Left lobe of liver (tissue), 2 donors: ENCODE measurements at regions not wholly inside any gene's neighbourhood (a gene's known extent, or its start where the extent isn't known, plus 50 kb on each side); places are given as distances from the start of the nearest gene placed in this dataset.

Experiments
- ATAC-seq: fragments of 200-7000 bp; cut with Tn5 transposase; one replicate; pipeline ENCODE4 v1.9.1; 2020; ENCODE audit warnings: mild to moderate bottlenecking, moderate library complexity
- DNase-seq: peaks from one replicate; pipeline ENCODE4 v3.0.0-alpha.2; 2020; ENCODE audit warnings: low spot score
- donor health status: DM: no; HTN: no; CAD: no; lungs with moderate emphysema.
- donor health status: DM: no; HTN: yes; CAD: no.

DNA sequence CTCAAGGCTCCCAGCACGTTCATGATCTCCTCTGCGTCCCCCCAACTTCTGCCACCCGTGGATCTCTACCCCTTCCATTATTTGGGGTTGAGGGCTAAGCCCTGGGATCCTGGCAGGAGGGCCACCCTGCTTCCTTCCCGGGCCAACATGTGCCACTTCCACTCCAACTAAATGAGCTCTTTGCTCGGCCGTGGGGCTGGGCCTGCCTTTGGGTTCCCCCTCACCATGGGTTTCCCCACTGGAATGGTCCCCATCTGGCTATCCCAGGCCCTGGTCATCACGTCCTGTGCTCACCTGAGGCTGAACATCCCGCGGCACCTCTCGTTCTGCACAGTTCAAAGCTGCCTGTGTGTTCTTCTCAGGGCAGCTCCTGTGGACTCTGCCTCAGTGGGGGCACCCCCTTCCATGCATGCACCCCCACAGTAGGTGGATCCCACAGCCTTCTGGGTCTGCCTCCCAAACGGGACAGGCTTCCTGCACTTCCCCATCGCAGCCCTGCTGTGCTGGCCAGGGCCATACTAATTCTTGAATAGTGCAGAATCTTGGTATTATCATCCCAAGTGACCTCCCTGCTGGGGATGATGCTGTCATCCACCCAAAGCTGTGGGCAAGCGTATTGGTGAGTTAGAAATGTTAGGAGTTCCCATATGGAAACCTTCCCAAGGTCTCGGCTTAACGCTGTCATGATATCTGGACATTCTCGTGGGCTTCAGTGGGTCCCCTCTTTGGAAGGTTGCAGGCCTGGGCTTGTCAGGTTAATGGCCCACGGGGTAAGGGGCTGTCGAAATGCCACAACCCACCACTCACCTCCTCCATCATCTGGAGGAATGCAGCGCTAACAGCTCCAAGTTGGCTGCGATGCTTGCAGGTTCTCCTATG is 150.5 kb upstream of the TWIST2 start:
- no peak for ATAC-seq

DNA sequence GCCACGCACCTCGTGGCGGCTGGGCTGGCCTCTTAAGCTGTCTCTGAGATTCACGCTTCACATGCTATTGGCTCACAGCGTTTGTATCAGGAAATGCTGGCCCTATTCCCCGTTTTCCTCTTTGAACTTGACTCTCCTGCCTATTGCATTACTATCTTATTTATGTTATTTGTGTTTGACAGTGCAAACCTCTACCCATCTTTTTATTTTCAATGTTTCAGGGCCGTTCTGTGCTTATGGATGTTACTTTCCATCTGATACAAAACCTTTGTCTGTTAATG is 149.9 kb upstream of the TWIST2 start:
- DNase-seq (no peak), ATAC-seq (no peak)

More for the DNA sequence above, 150.5 kb upstream of the TWIST2 start:
- DNase-seq: no peak

DNA sequence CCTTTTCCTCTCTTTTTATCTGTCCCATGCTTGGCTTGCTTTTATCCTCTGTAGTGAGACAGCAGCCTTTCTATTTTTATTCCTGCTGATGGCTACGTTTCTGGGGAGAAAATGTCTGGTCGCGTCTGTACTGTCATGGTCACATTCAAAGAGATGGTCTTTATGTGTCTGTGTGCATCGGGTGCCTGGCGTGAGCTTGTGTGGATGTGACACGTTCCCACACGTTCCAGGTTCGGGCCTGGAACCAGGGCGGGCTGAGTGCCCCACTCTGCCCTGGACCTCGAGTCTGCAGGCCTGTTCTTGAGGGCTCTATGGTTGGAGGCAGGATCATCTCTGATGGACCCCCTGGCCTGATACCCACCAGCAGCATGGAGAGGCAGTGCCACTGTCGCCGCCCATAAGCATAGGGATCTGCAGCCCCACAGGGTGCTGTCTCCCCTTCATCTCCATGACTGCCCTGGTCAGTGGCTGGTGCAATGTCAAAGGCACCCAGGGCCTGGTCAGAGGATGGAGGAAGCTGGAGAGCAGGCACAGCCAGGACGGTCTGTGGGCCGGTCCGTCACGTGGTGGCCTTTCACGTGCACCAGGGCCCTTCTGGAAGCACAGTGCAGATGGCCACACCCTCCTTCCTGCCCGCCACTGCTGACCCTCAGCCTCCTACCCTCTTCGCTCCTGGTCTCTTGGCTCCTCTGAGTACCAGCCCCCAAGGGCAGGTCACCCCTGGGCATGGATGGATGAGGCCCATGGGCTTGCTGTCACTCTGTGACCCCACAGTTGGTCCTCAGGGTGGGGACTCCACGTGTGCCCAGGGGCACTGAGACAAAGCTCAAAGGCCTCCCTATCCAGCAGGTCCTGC is 149.2 kb upstream of the TWIST2 start:
- ATAC-seq: no peak

DNA sequence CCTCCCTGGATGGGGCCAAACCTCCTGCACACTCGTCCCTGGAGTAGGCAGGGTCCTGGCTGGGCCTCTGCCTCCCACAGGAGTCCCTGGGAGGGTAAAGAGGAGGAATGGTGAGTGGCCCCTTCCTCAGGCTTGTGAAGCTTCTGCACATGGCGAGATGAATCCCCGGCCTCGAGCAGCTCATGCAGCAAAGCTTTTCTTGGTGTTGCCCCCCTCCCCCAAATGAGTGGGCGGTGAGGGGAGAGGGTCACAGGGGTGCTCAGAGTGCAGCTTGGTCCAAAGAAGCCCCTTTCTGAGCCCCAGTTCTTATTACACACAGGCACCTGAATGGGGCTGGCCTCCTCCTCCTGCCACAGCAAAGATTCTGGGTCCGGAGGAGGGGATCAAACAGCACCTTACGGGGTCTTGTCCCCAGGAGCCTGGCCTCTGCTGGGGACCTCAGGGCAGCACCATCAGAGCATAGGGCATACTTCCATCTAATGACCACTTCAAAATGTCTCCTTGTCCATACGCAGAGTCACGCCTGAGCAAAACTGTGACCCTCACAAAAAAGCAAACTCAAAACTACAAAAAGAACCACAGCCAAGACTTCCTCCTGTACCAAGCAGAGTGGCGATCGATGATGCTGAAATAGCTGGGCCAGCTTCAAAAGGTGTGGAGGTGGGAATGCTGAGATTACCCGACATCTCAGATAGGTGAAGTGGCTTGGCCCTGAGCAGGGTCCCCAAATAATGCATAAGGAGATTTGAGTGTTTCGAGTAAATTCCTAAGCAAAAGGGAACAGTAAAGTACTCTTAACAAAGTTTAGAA is 148.4 kb upstream of the TWIST2 start:
- no peak for ATAC-seq
- DNase-seq: no peak

More for the DNA sequence above, 149.2 kb upstream of the TWIST2 start:
- DNase-seq: no peak

DNA sequence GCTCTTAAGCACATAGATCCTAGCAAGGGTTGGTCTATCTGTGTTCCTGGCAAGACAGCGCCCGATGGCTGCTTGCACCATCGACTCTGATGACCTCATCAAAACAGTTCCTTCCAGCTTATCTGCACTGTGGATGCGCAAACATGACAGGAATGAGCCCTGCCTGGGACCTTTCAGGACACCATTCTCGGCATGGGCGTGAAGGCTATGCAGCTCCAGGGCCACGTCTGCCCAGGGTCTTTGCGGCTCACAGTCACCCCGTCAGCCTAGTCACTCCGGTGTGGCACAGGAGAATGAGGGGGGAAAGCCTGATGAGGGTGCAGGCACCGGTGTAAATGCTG is 147.8 kb upstream of the TWIST2 start:
- ATAC-seq: peak; percentile 67
- DNase-seq: peak; percentile 72

DNA sequence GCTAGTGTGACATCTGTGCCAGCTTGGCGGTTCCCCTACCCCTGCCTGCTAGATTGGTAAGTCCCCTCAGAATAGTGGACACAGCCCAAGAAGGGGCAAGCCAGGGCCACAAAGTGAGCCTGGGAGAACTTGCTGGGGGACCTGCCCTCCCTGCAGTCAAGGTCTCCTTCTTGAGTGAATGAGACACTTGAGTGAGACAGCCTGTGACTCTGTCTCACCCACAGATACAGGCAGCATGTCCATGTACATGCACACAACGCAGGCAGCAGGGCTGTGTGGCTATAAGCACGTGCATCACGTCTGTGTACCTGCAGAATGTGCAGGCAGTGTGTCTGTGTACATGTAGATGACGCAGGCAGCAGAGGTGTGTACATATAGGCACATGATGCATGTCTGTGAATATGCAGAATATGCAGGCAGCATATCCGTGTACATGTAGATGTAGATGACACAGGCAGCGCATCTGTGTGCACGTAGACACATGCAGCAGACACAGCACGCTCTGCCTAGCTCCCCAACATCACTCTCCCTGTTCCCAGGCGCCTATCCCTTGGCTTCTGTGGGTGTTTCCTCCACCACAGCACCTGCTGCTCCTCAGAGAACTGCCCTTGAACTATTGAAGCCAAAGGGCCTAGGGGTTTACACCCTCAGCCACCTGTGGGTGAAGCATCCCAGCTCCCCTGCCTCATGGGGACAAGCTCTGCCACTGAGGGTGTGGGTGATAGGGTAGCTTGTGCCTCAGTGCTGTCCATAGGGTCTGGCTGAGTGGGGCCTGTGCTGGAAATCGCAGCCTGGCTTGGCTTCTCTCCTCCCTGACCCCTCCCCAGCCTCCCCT is 147.2 kb upstream of the TWIST2 start:
- ATAC-seq: no peak
- DNase-seq: no peak

DNA sequence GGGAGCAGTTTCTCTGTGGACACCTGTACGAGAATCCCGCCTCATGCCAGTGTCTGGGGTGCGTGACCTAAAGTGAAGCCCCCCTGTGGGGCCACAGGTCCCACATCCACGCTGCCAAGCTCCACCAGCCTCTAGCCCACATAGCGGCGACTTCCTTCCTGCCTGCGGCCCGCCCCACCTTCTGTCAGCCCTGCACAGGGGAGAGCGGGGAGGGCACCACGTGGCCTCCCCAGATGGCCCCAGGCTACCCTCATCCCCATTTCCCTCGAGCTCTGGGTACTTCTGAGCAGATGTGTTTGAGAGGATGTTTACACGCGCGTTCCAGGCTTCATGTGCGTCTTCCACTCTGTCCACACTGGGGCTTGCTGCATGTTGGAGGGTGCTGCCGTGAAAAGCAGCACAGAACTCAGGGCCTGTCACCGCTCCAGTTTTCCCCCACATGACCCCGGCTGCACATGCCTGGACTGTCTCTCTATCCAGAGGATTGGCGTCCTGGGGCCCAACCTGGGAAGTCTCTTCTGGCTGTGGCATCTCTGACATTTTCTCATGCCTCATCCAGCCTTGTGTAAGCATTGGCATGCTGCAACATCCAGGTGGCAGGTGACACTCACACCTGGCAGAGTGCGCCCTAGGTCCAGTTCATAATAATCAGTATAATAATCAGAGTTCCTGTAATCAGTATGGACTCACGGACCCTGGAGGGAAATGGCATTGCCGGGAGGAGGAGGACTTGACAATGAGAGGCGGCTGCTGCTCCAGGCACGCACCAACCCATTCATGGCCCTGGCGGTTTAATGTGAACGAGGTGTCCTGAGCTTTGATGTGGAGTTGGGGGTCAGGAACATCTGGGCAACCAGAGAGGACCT is 146.3 kb upstream of the TWIST2 start:
- DNase-seq (no peak), ATAC-seq (no peak)

DNA sequence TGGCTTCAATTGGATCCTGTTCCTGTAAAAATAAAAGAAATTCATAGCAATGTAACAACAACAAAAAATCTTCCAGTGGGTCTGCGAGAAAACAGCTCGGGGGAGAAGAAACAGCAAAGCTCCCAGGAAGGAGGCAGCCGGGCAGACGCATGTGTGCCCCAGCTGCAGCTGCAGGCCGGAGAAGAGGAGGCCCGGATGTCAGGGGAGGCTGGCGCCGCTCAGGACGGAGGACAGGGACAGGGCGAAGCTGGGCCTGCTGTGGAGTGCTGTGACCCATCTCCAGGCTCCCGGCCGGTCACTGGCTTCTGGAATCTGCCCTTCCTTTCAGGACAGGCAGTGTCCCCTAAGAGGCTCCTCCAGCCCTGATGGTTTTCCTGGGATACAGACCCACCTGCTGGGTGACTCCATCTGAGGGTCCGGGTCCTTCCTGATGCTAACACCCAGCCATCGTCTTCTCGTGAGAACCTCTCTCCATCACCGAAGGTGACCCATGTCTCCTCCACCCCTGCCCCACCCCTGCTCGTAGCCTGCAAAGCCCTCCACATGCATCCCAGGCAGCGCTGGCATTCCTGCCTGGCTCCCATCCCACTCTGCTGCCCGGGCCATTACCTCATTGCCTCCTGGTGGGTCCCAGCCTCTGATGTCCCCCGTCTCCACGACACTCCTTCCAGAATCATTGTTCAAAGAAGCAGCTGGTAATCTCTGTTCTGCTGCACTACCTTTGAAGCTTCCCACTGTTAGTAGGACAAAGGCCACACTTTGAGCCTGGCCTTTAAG is 145.4 kb upstream of the TWIST2 start:
- DNase-seq (no peak), ATAC-seq (no peak)

DNA sequence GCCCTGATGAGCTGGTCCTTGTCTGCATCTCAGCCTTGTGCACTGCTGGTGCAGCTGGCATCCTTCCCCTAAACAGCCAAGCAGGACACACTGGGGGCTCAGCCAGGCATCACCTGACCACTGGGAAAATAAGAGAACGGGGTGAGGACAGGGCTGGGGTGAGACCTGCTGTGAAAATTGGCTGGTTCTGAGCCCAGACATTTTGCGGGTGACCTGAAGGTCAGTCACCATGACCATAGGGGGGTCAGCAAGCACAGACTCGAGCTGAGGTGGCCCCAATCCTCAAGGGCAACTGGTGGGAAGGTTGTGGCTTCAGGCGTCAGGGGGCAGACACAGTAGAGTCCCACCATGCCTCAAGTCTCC is 144.9 kb upstream of the TWIST2 start:
- ATAC-seq: no peak
- DNase-seq: no peak

DNA sequence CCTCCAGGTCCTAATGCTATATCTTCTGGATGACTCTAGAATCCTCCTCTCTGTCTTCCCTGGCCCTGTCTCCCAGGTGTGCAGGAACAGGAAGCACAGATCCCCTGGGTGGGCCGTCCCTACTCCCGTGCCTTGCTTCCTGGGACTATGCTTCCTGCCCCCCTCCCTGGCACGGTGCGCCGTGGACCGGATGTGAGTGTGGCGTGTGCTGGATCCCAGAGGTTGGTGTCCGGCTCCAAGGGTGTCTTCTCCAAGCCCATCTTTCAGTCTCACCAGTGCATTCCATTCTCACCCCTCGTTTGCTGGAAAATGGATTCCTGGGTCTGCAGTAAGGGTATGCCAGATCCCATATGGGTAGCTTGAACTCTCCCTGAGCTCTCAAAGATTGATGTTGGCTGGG is 144.4 kb upstream of the TWIST2 start:
- ATAC-seq (no peak), DNase-seq (no peak)

DNA sequence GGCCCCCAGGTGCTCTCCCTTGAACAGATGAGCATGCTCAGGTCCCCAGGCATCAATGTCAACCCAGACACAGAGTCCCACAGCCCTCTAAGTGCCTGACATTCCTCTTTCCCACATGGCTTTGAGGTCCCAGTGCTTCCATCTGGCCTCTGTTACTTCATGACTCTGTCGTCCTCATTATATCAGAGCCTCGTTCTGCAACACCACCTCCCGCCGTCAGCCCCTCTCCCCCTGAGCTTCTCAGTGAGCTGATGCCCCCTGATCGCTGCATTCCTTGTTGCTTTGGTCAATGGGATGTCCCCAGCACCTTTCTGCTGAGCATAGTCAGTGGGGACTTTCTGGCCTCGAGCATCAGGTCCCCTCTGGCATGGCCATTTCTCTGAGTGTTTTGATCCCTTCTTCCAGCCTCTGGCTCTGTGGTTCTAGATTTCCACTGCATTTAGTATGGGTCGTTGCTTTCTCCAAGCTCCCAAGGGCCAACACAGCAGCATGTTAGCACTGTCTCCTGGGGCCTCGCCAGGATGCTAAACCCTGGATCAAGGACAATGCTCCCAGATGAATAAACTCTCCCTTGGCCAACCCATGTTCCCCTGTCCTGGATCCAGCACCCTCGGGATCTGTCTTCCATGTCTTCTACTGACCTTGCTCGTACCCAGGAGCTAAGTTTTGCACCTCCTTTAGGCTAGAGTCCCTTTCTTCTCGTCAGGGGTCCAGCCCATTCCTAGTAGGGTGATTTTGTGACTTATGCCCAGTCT is 143.2 kb upstream of the TWIST2 start:
- peak; percentile 36 for DNase-seq
- ATAC-seq: no peak

DNA sequence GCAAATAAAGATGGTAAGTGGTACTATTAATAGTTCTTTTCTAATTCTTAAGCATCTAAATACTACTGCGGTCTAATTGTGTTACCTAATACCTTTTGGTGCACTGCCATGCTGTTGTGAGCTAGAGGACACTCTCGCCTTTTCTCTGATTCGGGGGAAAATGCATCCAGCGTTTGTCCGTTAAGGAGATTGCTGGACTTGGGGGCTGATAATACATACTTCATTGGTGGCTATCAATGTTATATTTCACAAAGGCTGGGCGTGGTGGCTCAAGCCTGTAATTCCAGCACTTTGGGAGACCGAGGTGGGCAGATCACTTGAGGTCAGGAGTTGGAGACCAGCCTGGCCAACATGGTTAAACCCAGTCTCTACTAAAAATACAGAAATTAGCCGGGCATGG is 141.7 kb upstream of the TWIST2 start:
- no peak for DNase-seq
- ATAC-seq: no peak

DNA sequence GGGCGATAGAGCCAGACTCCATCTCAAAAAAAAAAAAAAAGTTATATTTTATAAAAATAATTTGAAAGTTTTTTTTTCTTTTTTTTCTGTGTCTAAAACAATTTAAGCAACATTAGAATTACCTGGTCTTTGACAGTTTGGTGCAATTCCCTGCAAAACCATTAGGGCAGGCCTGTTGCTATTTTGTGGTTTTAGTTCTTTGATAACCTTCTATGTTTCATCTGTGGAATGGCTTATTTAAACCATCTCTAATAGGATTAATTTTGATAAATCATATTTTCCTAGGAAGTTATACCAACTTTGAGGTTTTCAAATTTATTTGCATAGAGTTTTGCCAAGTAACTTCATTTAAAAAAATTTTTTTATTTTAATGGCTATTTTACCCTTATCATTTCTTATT is 141.2 kb upstream of the TWIST2 start:
- no peak for ATAC-seq
- no peak for DNase-seq

DNA sequence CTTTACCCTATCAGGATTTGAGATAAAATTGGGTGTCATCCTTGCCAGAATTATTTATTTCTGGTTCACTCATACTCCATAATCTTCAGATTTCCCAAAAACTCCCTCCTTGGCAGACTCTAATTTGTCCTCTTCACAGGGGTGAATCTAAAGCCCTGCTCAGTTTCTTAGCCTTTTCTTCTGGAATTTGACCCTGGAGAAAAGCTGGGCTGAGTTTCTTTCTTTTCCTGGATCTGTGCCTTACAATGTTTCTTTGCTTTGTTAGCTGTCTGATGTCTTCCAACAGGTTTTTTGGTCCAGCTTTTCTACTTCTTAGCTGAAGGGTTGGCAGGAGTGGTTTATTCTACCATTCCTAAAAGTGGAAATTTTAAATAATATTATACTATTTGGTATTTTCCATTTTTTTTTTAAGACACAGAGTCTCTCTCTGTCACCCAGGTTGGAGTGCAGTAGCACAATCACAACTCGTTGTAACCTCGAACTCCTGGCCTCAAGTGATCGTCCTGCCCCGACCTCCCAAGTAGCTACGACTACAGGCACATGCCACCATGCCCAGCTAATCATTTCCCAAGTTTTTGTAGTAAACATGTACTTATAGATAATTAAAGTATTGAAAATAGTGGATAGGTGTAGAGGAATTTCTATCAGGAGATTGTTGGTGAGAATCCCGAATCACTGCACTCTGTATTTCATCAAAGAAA is 138.4 kb upstream of the TWIST2 start:
- no peak for DNase-seq
- ATAC-seq: no peak

DNA sequence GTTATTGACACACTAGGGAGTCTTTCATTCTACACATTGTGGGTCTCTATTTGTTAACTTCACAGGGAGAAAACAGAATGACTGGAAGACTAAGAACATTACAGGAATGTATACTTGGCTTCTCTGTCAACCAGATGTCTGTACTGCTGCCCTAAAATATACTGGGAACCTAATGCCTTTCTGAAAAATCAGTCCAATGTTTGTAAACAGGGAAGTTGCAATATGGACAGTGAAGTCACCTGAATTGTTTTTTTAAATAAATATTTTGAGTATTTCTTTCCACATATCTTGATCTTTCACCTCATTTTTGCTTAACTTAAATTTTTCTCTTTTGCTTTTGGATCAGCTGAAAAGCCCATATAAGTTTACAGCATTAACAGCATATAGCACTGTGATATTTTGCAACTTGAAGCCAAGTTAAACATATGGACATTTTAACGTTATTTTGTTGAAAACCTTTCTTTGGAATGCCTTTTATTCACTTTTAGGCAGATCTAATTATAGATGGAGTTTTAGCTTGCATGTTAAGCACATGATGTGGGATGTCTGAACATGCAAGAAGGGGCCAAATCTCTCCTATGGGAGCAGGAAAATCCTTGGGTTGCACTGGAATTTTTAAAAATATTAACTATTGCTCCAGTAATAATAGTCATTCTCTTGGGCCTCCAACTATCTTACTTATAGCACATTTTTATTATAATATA is 137.7 kb upstream of the TWIST2 start:
- DNase-seq (no peak), ATAC-seq (no peak)

DNA sequence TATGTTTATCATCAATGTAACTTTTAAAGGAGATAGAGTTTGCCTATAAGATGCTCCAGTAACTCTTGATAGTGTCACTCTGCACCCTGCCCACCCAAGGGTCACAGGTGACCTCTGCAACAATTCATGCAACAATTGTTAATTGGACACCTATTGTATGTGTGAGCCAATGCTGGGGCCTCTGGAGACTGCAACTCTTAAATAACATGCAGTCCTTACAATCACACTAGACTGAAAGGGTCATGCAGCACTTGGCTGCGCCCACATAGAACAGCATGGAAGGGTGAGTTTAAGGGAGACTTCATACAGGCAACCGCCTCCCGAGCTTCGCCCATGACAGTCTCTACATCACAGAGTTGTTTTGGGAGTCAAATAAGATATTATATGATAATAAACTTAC is 137.1 kb upstream of the TWIST2 start:
- DNase-seq: no peak
- no peak for ATAC-seq

DNA sequence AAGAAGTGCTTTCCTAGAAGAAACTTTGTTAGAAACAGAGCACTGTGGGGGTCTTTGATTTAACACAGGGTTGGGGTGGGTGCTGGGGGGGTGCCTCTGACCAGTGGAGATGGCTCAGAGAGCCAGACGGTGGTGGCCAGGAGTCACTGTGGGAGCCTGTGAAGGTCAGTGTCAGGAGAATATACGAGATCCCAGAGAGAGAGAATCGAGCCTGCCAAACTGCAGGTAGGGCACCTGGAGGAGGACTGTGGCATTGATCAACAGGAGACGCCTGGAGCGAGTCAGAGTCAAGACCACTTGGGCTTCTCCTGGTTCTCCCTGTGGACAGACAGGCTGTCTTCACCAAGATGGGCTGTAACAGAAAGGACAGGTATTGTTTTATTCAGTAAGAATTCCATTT is 136.5 kb upstream of the TWIST2 start:
- no peak for DNase-seq

More for the DNA sequence above, 136.5 kb upstream of the TWIST2 start:
- ATAC-seq: no peak
